Fibroblast of skin of abdomen (primary cell): ENCODE measurements at regions not wholly inside any gene's neighbourhood (a gene's known extent, or its start where the extent isn't known, plus 50 kb on each side); places are given as distances from the start of the nearest gene placed in this dataset.
"Not testable (repeated sequence)": the region's sequence is repeated elsewhere in the genome, so short reads cannot be mapped to it uniquely, and the experiment has no call there.

Experiments used
- DNase-seq: peaks from one replicate; pipeline ENCODE4 v3.0.0-alpha.2; 2013

GRCh38 chr12:23277831-23278230, 652.9 kb downstream of the ETNK1 start:
- DNase-seq, result no peak

GRCh38 chr12:23281295-23281694, 656.3 kb downstream of the ETNK1 start:
- no peak for DNase-seq

- no peak for DNase-seq
Observed at GRCh38 chr12:23282701-23283100, 657.7 kb downstream of the ETNK1 start.

- not testable (repeated sequence) for DNase-seq
Observed at GRCh38 chr12:23285764-23286530, 661.0 kb downstream of the ETNK1 start.

GRCh38 chr12:23290627-23291330, 658.7 kb downstream of the SOX5 start:
- DNase-seq, result no peak

- no peak for DNase-seq
Observed at GRCh38 chr12:23303220-23303619, 646.2 kb downstream of the SOX5 start.

- no peak for DNase-seq
Observed at GRCh38 chr12:23303821-23304220, 645.6 kb downstream of the SOX5 start.

GRCh38 chr12:23333938-23334337, 615.5 kb downstream of the SOX5 start:
- DNase-seq, result no peak

- no peak for DNase-seq
Observed at GRCh38 chr12:23335593-23335992, 613.9 kb downstream of the SOX5 start.

GRCh38 chr12:23337213-23337612, 612.3 kb downstream of the SOX5 start:
- DNase-seq, result no peak

- DNase-seq, result no peak
Observed at GRCh38 chr12:23340351-23340750, 609.1 kb downstream of the SOX5 start.

GRCh38 chr12:23342407-23342806, 607.1 kb downstream of the SOX5 start:
- DNase-seq, result no peak

- DNase-seq, result no peak
Observed at GRCh38 chr12:23349564-23349963, 599.9 kb downstream of the SOX5 start.

GRCh38 chr12:23350808-23351207, 598.7 kb downstream of the SOX5 start:
- no peak for DNase-seq

GRCh38 chr12:23352670-23353069, 596.8 kb downstream of the SOX5 start:
- no peak for DNase-seq

GRCh38 chr12:23354800-23355199, 594.7 kb downstream of the SOX5 start:
- DNase-seq, result no peak

- no peak for DNase-seq
Observed at GRCh38 chr12:23356440-23356839, 593.0 kb downstream of the SOX5 start.

GRCh38 chr12:23356927-23357708, 592.4 kb downstream of the SOX5 start:
- DNase-seq, result no peak

GRCh38 chr12:23359975-23360701, 589.3 kb downstream of the SOX5 start:
- no peak for DNase-seq

GRCh38 chr12:23361971-23362370, 587.5 kb downstream of the SOX5 start:
- no peak for DNase-seq

- DNase-seq, result no peak
Observed at GRCh38 chr12:23368590-23368989, 580.9 kb downstream of the SOX5 start.

GRCh38 chr12:23375621-23376020, 573.8 kb downstream of the SOX5 start:
- DNase-seq, result no peak

- no peak for DNase-seq
Observed at GRCh38 chr12:23376238-23376637, 573.2 kb downstream of the SOX5 start.
